ENCODE measurements at regions not wholly inside any gene's neighbourhood (a gene's known extent, or its start where the extent isn't known, plus 50 kb on each side); places are given as distances from the start of the nearest gene placed in this dataset.
A peak's percentile ranks its signal among the peaks of the same experiment; 100 is the strongest.
"Not testable (repeated sequence)": the region's sequence is repeated elsewhere in the genome, so short reads cannot be mapped to it uniquely, and the experiment has no call there.

GRCh38 chr15:30470601-30471365, 56.7 kb upstream of the GOLGA8R start:
- DNase-seq: peak; percentile 64 to 69 (median 68)
- H3K27me3 Mint-ChIP-seq (ENCODE audit: low read depth in 3 of 3); H3K4me3 Mint-ChIP-seq; H3K36me3 Mint-ChIP-seq; H3K9me3 Mint-ChIP-seq; H3K27ac Mint-ChIP-seq; H3K4me1 Mint-ChIP-seq: not testable (repeated sequence)

DNA sequence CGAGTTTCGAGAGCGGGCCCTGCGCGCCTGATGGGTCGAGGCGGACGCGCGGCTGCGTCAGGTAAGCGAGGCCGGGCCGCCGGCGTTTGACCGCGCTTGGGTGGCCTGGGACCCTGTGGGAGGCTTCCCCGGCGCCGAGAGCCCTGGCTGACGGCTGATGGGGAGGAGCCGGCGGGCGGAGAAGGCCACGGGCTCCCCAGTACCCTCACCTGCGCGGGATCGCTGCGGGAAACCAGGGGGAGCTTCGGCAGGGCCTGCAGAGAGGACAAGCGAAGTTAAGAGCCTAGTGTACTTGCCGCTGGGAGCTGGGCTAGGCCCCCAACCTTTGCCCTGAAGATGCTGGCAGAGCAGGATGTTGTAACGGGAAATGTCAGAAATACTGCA, 57.3 kb upstream of the GOLGA8R start:
- not testable (repeated sequence) for H3K4me3 Mint-ChIP-seq; H3K27ac Mint-ChIP-seq; DNase-seq; H3K9me3 Mint-ChIP-seq; H3K36me3 Mint-ChIP-seq; H3K4me1 Mint-ChIP-seq; H3K27me3 Mint-ChIP-seq (ENCODE audit: low read depth in 3 of 3)

DNA sequence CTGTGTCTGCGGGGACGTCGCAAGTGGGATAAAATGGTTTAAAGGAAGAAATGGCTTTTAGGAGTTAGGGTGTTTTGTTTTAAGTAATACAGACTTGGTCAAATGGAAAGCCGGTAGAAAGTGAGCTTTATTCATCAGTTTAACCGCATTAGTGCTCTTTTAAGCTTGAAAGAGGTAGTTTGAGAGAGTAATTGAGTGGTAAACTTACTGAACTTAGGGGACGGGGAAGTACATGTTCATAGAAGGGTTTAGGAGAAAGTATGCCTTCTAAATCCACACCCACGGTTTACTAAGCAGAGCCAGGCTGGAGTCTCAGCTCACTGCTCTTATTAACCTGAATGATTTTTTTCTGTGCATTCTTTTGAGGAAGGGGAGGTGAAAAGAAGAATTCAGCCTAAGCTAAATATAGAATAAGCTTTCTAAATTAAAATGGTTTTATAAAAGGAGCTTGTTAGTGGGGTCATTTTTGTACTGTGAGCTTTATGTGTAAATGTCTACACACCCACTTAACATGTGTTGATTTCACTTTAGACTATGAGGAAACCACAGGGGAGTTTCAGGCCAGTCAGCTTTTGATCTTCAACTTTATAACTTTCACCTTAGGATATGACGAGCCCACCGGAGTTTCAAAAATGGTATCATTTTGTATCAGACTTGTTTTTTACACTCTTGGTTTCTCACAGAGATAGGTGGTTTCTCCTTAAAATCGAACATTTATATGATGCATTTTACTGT, 57.9 kb upstream of the GOLGA8R start:
- not testable (repeated sequence) for H3K27ac Mint-ChIP-seq; H3K27me3 Mint-ChIP-seq (ENCODE audit: low read depth in 3 of 3); H3K4me1 Mint-ChIP-seq; H3K36me3 Mint-ChIP-seq; DNase-seq; H3K9me3 Mint-ChIP-seq; H3K4me3 Mint-ChIP-seq

GRCh38 chr15:30484887-30485286, 67.0 kb upstream of the GOLGA8Q start:
- not testable (repeated sequence) for H3K27me3 Mint-ChIP-seq (ENCODE audit: low read depth in 3 of 3); H3K36me3 Mint-ChIP-seq; H3K9me3 Mint-ChIP-seq; H3K4me3 Mint-ChIP-seq; H3K4me1 Mint-ChIP-seq; H3K27ac Mint-ChIP-seq; DNase-seq

DNA sequence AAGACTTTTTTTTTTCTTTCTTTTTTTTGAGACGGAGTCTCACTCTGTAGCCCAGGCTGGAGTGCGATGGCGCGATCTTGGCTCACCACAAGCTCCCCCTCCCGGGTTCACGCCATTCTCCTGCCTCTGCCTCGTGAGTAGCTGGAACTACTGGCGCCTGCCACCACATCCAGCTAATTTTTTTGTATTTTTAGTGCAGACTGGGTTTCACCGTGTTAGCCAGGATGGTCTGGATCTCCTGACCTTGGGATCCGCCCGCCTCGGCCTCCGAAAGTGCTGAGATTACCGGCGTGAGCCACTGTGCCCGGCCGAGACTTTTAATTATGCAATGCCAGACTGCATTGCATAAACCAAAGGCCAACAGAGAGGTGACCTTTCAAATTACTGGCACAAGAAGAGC, 62.6 kb upstream of the GOLGA8Q start:
- not testable (repeated sequence) for H3K4me1 Mint-ChIP-seq; H3K9me3 Mint-ChIP-seq; DNase-seq; H3K27me3 Mint-ChIP-seq (ENCODE audit: low read depth in 3 of 3); H3K27ac Mint-ChIP-seq; H3K4me3 Mint-ChIP-seq; H3K36me3 Mint-ChIP-seq

- H3K4me1 Mint-ChIP-seq; H3K27me3 Mint-ChIP-seq (ENCODE audit: low read depth in 3 of 3); H3K27ac Mint-ChIP-seq; DNase-seq; H3K36me3 Mint-ChIP-seq; H3K4me3 Mint-ChIP-seq; H3K9me3 Mint-ChIP-seq: not testable (repeated sequence)
Observed at GRCh38 chr15:30490334-30490733, 61.5 kb upstream of the GOLGA8Q start.

GRCh38 chr15:30493947-30494346, 57.9 kb upstream of the GOLGA8Q start:
- H3K4me1 Mint-ChIP-seq; H3K4me3 Mint-ChIP-seq; H3K36me3 Mint-ChIP-seq; H3K27me3 Mint-ChIP-seq (ENCODE audit: low read depth in 3 of 3); H3K9me3 Mint-ChIP-seq; H3K27ac Mint-ChIP-seq; DNase-seq: not testable (repeated sequence)

DNA sequence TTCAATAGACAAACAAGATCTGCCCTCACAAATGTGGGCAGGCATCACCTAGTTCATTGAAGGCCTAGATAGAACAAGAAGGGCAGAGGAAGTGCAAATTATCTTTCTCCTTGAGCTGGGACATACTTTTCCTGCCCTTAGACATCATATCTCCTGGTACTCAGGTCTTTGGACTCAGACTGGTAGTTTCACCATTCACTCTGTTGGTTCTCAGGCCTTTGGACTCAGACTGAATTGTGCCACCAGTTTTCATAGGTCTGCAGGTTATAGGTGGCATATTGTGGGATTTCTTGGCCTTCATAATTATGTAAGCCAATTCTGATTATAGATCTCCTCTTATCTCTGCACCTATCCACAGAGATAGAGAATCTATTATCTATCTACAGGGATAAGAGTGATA, 54.6 kb upstream of the GOLGA8Q start:
- not testable (repeated sequence) for H3K36me3 Mint-ChIP-seq; DNase-seq; H3K9me3 Mint-ChIP-seq; H3K4me3 Mint-ChIP-seq; H3K27me3 Mint-ChIP-seq (ENCODE audit: low read depth in 3 of 3); H3K27ac Mint-ChIP-seq; H3K4me1 Mint-ChIP-seq

DNA sequence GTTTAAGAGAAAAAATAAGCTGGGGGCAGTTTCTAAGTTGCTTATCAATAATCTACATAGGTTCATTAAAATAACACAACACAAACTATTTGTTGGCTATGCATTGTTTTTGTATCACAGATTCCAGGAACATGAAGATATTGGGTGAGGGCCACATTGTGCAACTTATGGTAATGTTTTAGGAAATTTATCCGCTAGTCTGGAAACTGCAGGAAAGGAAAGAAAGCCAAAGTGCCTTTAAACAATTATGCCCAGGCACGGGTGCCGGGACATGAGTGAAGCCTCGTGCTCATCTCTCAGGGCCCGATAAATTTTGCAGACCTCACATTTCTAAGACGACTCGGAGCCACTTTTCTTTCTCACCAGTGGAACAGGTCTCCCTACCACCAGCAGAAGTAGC, 52.6 kb upstream of the GOLGA8Q start:
- not testable (repeated sequence) for H3K36me3 Mint-ChIP-seq; DNase-seq; H3K27ac Mint-ChIP-seq; H3K4me1 Mint-ChIP-seq; H3K27me3 Mint-ChIP-seq (ENCODE audit: low read depth in 3 of 3); H3K9me3 Mint-ChIP-seq; H3K4me3 Mint-ChIP-seq

- not testable (repeated sequence) for DNase-seq; H3K36me3 Mint-ChIP-seq; H3K4me3 Mint-ChIP-seq; H3K4me1 Mint-ChIP-seq; H3K27me3 Mint-ChIP-seq (ENCODE audit: low read depth in 3 of 3); H3K9me3 Mint-ChIP-seq; H3K27ac Mint-ChIP-seq
Observed at GRCh38 chr15:30500511-30500910, 51.3 kb upstream of the GOLGA8Q start.

All from immature natural killer cell (primary cell).